ENCODE measurements at regions not wholly inside any gene's neighbourhood (a gene's known extent, or its start where the extent isn't known, plus 50 kb on each side); places are given as distances from the start of the nearest gene placed in this dataset.

DNA sequence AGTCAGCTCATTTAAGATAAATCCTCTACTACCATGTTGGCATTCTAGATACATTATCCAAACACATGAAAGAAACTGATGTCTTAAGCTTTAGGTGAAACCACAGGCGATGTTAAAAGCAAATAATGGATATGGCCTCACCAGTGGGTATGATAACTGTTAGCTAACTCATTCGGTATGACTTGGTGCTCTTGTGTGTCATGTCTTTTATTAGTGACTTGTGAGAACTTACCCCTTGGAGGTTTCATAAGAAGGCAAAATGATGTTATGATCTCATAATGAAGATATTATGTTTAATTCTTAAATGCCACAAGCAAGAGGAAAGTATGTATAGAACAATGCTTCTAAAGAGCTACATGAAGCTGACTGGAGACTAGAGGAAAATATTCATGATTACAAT lies 1227.0 kb downstream of the EFNA5 start:
- no peaks in the 10 kb centered on the region for H3K9me1 ChIP-seq (ENCODE audit: insufficient read depth, low read length)
- no peak overlapping the region for H3K14ac ChIP-seq (replicated peaks; ENCODE audit: low read depth, low read length)
- H2BK15ac ChIP-seq (ENCODE audit: low read depth, low read length), result no peak overlapping the region
- no peak overlapping the region for H2BK5ac ChIP-seq (ENCODE audit: low read depth, low read length, poor library complexity, severe bottlenecking)
- in situ Hi-C loops (cut with MboI; ENCODE audit: low sequenced_read_pairs), result no loop called here
- H2AK5ac ChIP-seq (ENCODE audit: low read depth, low read length), result no peak overlapping the region
- peak; percentile 31 for DNase-seq
- no peak overlapping the region for H4K8ac ChIP-seq (ENCODE audit: low read depth in 2 of 2, low read length in 2 of 2)
- POLR2A ChIA-PET (ENCODE audit: unreplicated experiment), result no interaction called here
- no peak overlapping the region for H2BK20ac ChIP-seq (ENCODE audit: low read depth, low read length)
- H2AFZ ChIP-seq (replicated peaks; ENCODE audit: low read length, poor library complexity), result no peak overlapping the region
- no TSS peak for BruUV-seq (replicated peaks)
- H3K79me1 ChIP-seq (ENCODE audit: low read depth in 1 of 2, low read length in 2 of 2), result no peaks in the 10 kb centered on the region
- H3K56ac ChIP-seq (ENCODE audit: extremely low read depth, insufficient read depth, low read length), result no peak overlapping the region
- H2BK120ac ChIP-seq (ENCODE audit: low read depth, low read length), result no peak overlapping the region
- no peak overlapping the region for H3K18ac ChIP-seq (ENCODE audit: low read depth, low read length)
- no peak; the same call in 1 of the 2 replicates for ATAC-seq (ENCODE audit: low read depth)
- no peak overlapping the region for H3K4ac ChIP-seq (ENCODE audit: low read depth, low read length)
- H3K4me2 ChIP-seq (ENCODE audit: low read depth, low read length), result no peak overlapping the region
- H4K91ac ChIP-seq (ENCODE audit: insufficient read depth, low read depth, low read length), result no peak overlapping the region
- H3K27ac ChIP-seq (ENCODE audit: insufficient read depth, low read length), result no peak overlapping the region
- H3K4me3 ChIP-seq (ENCODE audit: insufficient read depth, low read depth, low read length), result no peak overlapping the region
- no peaks in the 10 kb centered on the region for H3K4me1 ChIP-seq (ENCODE audit: control insufficient read depth, insufficient read depth, low read length)
- no peak overlapping the region for H3K23ac ChIP-seq (ENCODE audit: low read depth, low read length)
- TF ChIP-seq, protein P1, sequence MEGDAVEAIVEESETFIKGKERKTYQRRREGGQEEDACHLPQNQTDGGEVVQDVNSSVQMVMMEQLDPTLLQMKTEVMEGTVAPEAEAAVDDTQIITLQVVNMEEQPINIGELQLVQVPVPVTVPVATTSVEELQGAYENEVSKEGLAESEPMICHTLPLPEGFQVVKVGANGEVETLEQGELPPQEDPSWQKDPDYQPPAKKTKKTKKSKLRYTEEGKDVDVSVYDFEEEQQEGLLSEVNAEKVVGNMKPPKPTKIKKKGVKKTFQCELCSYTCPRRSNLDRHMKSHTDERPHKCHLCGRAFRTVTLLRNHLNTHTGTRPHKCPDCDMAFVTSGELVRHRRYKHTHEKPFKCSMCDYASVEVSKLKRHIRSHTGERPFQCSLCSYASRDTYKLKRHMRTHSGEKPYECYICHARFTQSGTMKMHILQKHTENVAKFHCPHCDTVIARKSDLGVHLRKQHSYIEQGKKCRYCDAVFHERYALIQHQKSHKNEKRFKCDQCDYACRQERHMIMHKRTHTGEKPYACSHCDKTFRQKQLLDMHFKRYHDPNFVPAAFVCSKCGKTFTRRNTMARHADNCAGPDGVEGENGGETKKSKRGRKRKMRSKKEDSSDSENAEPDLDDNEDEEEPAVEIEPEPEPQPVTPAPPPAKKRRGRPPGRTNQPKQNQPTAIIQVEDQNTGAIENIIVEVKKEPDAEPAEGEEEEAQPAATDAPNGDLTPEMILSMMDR (conservative IDR thresholded peaks at IDR 0.05; ENCODE audit: low read depth, low read length), result no peak
- TF ChIP-seq, protein P2, sequence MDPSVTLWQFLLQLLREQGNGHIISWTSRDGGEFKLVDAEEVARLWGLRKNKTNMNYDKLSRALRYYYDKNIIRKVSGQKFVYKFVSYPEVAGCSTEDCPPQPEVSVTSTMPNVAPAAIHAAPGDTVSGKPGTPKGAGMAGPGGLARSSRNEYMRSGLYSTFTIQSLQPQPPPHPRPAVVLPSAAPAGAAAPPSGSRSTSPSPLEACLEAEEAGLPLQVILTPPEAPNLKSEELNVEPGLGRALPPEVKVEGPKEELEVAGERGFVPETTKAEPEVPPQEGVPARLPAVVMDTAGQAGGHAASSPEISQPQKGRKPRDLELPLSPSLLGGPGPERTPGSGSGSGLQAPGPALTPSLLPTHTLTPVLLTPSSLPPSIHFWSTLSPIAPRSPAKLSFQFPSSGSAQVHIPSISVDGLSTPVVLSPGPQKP (IDR thresholded peaks at IDR 0.05; ENCODE audit: borderline replicate concordance, low read depth, low read length), result no peak
- no peak for TF ChIP-seq MXI1 (IDR thresholded peaks at IDR 0.05; ENCODE audit: borderline replicate concordance, low read depth, low read length)
- no peak for TF ChIP-seq CEBPB (IDR thresholded peaks at IDR 0.05; ENCODE audit: low read depth, low read length)
- no peak for TF ChIP-seq NFE2L2 (IDR thresholded peaks at IDR 0.05; ENCODE audit: low read depth, low read length)
- TF ChIP-seq RFX5 (IDR thresholded peaks at IDR 0.05; ENCODE audit: low read depth, low read length), result no peak
- TF ChIP-seq BHLHE40 (IDR thresholded peaks at IDR 0.05; ENCODE audit: low read depth, low read length), result no peak
- no peak for TF ChIP-seq MAZ (IDR thresholded peaks at IDR 0.05; ENCODE audit: borderline replicate concordance, low read depth, low read length)
- no peak for TF ChIP-seq RAD21 (IDR thresholded peaks at IDR 0.05; ENCODE audit: low read length)
- no peak for TF ChIP-seq FOS (IDR thresholded peaks at IDR 0.05; ENCODE audit: low read depth, low read length)
- no peak for TF ChIP-seq RCOR1 (IDR thresholded peaks at IDR 0.05; ENCODE audit: insufficient replicate concordance, low read length)
- TF ChIP-seq, protein P3, sequence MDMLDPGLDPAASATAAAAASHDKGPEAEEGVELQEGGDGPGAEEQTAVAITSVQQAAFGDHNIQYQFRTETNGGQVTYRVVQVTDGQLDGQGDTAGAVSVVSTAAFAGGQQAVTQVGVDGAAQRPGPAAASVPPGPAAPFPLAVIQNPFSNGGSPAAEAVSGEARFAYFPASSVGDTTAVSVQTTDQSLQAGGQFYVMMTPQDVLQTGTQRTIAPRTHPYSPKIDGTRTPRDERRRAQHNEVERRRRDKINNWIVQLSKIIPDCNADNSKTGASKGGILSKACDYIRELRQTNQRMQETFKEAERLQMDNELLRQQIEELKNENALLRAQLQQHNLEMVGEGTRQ (IDR thresholded peaks at IDR 0.05; ENCODE audit: low read depth, low read length), result no peak
- no peak for TF ChIP-seq CHD1 (IDR thresholded peaks at IDR 0.05; ENCODE audit: low read depth, low read length)
- intact Hi-C loops (cut with micrococcal nuclease), result no loop called here
- no peaks in the 10 kb centered on the region for H4K20me1 ChIP-seq (ENCODE audit: insufficient read depth, low read length)
- no peaks in the 10 kb centered on the region for H3K27me3 ChIP-seq (ENCODE audit: control insufficient read depth, insufficient read depth, low read length)
- H3K9ac ChIP-seq (ENCODE audit: low read depth, low read length), result no peak overlapping the region
- no peak overlapping the region for H4K5ac ChIP-seq (ENCODE audit: low read depth, low read length)
- no peaks in the 10 kb centered on the region for H3K36me3 ChIP-seq (ENCODE audit: control insufficient read depth, insufficient read depth, low read length)
- CTCF ChIA-PET, result interaction anchor here (1.1 kb wide), 1 partner anchor 16 kb away, joined by 3 read pairs; no protein-coding TSS in a partner anchor
- WGBS, 2 experiments (ENCODE audit: extremely low coverage in 2 of 2, insufficient read length in 1 of 2), result no CpG with 5 or more reads among the region's 2 CpGs
- H2AK9ac ChIP-seq (replicated peaks; ENCODE audit: low read depth, low read length, poor library complexity), result no peak overlapping the region
- no peaks in the 10 kb centered on the region for H3K9me3 ChIP-seq (ENCODE audit: control insufficient read depth, insufficient read depth, low read length)
- dilution Hi-C loops (cut with HindIII; ENCODE audit: low sequenced_read_pairs, unreplicated experiment), result no loop called here

All from IMR-90 (cell line).